A549 (cell line): ENCODE measurements at regions not wholly inside any gene's neighbourhood (a gene's known extent, or its start where the extent isn't known, plus 50 kb on each side); places are given as distances from the start of the nearest gene placed in this dataset.
A peak's percentile ranks its signal among the peaks of the same experiment; 100 is the strongest.

Source experiments
- ATAC-seq, 2 experiments: fragments of 200-7000 bp in 1 of 2; fragments of >200 bp in 1 of 2; cut with Nextera tagmentation in 1 of 2; cut with Tn5 transposase in 1 of 2; 3 replicates each; pipeline versions ENCODE4 v1.8.0 to v1.9.1; 2018 to 2020; ENCODE audit warnings: mild to moderate bottlenecking in 1 of 2, moderate library complexity in 1 of 2
- CTCF ChIA-PET: fragments of 300-600 bp; sonication (Branson Sonifier 250); formaldehyde crosslinking; extraction: SDS; loops from one replicate; lab custom pipeline; 2021; ENCODE audit warnings: antibody characterized with exemption, inconsistent platforms; lab: Yijun Ruan, JAX
- POLR2A ChIA-PET: fragments of 350-600 bp; formaldehyde crosslinking; extraction: SDS; loops from one replicate; lab custom pipeline; 2021; ENCODE audit warnings: antibody characterized with exemption, inconsistent platforms; lab: Yijun Ruan, JAX
- DNase-seq, 2 experiments: peaks; one replicate each; pipeline versions ENCODE4 v3.0.0 to v3.0.0-alpha.2; 2011 to 2016; ENCODE audit warnings: low read depth in 1 of 2, low spot score in 1 of 2
- FAIRE-seq: peaks from 2 replicates; lab custom pipeline; 2011; peaks lifted over from hg19 to GRCh38; lab: Jason Lieb, UNC
- H3K27ac ChIP-seq, 2 experiments: fragments of >200 bp; sonication (Bioruptor Twin); formaldehyde crosslinking; 3 replicates each; pipeline ENCODE4 v1.5.1; 2016 to 2017
- H3K4me1 ChIP-seq: fragments of >200 bp; sonication (Bioruptor Twin); formaldehyde crosslinking; 3 replicates; pipeline ENCODE4 v1.6.1; 2016
- H3K4me2 ChIP-seq: fragments of >200 bp; sonication (Bioruptor Twin); formaldehyde crosslinking; 3 replicates; pipeline ENCODE4 v1.6.1; 2016
- H3K4me3 ChIP-seq: fragments of >200 bp; sonication (Bioruptor Twin); formaldehyde crosslinking; 3 replicates; pipeline ENCODE4 v1.5.1; 2016
- H3K9me3 ChIP-seq: fragments of >200 bp; sonication (Bioruptor Twin); formaldehyde crosslinking; 3 replicates; pipeline ENCODE4 v1.6.1; 2016
- ATOH8 ChIP-seq: fragments of 250-450 bp; sonication (Bioruptor Pico); IDR thresholded peaks from 2 replicates; pipeline ENCODE4 v1.5.0; 2020; ENCODE audit warnings: low read depth, mild to moderate bottlenecking, moderate library complexity
- BCL3 ChIP-seq: fragments of >200 bp; sonication (Bioruptor Twin); formaldehyde crosslinking; IDR thresholded peaks from 3 replicates; pipeline ENCODE4 v1.6.1; 2016
- BHLHE40 ChIP-seq: IDR thresholded peaks from 2 replicates; pipeline ENCODE4 v1.6.1; 2012; ENCODE audit warnings: low read depth, low read length, inconsistent platforms
- CBX2 ChIP-seq: fragments of 200-600 bp; sonication (generic); IDR thresholded peaks from 2 replicates; pipeline ENCODE4 v1.6.1; 2016; ENCODE audit warnings: low read depth, mild to moderate bottlenecking, borderline replicate concordance
- CEBPB ChIP-seq, 2 experiments: fragments of >200 bp in 1 of 2; sonication (Bioruptor Twin) in 1 of 2; formaldehyde crosslinking in 1 of 2; IDR thresholded peaks; 2 replicates each; pipeline ENCODE4 v1.6.1; 2012 to 2016
- E2F6 ChIP-seq: IDR thresholded peaks from 2 replicates; pipeline ENCODE4 v1.6.1; 2012; ENCODE audit warnings: low read depth, borderline replicate concordance
- ELK1 ChIP-seq: fragments of 150-350 bp; IDR thresholded peaks from 2 replicates; pipeline ENCODE4 v1.6.1; 2014; ENCODE audit warnings: low read depth, mild to moderate bottlenecking, low read length
- FOSL2 ChIP-seq, 2 experiments: fragments of 450-650 bp in 1 of 2; fragments of >200 bp in 1 of 2; sonication (Bioruptor Twin) in 1 of 2; formaldehyde crosslinking; IDR thresholded peaks; 2 replicates each; pipeline versions ENCODE4 v1.5.0 to v1.6.1; 2016 to 2020; ENCODE audit warnings: mild to moderate bottlenecking in 1 of 2, moderate library complexity in 1 of 2
- HDAC2 ChIP-seq: fragments of 200-600 bp; sonication (generic); IDR thresholded peaks from 2 replicates; pipeline ENCODE4 v1.6.1; 2016
- HMGXB4 ChIP-seq: fragments of 250-450 bp; sonication (Bioruptor Pico); IDR thresholded peaks from 2 replicates; pipeline ENCODE4 v1.5.0; 2021; ENCODE audit warnings: mild to moderate bottlenecking, moderate library complexity, borderline replicate concordance
- HOXB5 ChIP-seq: fragments of 250-450 bp; sonication (Bioruptor Pico); IDR thresholded peaks from 2 replicates; pipeline ENCODE4 v1.5.0; 2020; ENCODE audit warnings: mild to moderate bottlenecking, moderate library complexity
- MAZ ChIP-seq: fragments of 150-350 bp; IDR thresholded peaks from 2 replicates; pipeline ENCODE4 v1.6.1; 2014; ENCODE audit warnings: antibody characterized with exemption, low read depth, low read length, borderline replicate concordance
- MYC ChIP-seq: IDR thresholded peaks from 2 replicates; pipeline ENCODE4 v1.6.1; 2012; ENCODE audit warnings: mild to moderate bottlenecking, inconsistent platforms, low read length, improper control_type of control experiment, borderline replicate concordance
- NFE2L2 ChIP-seq: fragments of 150-350 bp; conservative IDR thresholded peaks from 2 replicates; pipeline ENCODE4 v1.6.1; 2014; ENCODE audit warnings: low read length
- NR3C1 ChIP-seq: fragments of >200 bp; sonication (Bioruptor Twin); formaldehyde crosslinking; IDR thresholded peaks from 3 replicates; pipeline ENCODE4 v1.6.1; 2017
- PBX3 ChIP-seq: IDR thresholded peaks from 2 replicates; pipeline ENCODE4 v1.6.1; 2012
- POLR2A ChIP-seq: IDR thresholded peaks from 2 replicates; pipeline ENCODE4 v1.6.1; 2012; ENCODE audit warnings: mild to moderate bottlenecking, low read length
- RCOR1 ChIP-seq: fragments of 150-350 bp; IDR thresholded peaks from 2 replicates; pipeline ENCODE4 v1.6.1; 2014; ENCODE audit warnings: antibody characterized with exemption, low read length, low read depth
- RFX5 ChIP-seq: fragments of 450-650 bp; IDR thresholded peaks from 2 replicates; pipeline ENCODE4 v1.7.1; 2014; ENCODE audit warnings: antibody characterized with exemption, mild to moderate bottlenecking, moderate library complexity
- RNF2 ChIP-seq: fragments of 200-600 bp; sonication (generic); IDR thresholded peaks from 2 replicates; pipeline ENCODE4 v1.6.1; 2016; ENCODE audit warnings: low read depth, mild to moderate bottlenecking, antibody characterized with exemption, moderate library complexity, borderline replicate concordance
- WGBS: methylation state at CpG from one replicate; pipeline ENCODE4 v1.1.6; 2017; ENCODE audit errors: missing lambda C conversion rate; 5-methylcytosine and 5-hydroxymethylcytosine counted together
- TF ChIP-seq, protein P1 (sequence below): fragments of 200-600 bp; sonication (generic); IDR thresholded peaks from 2 replicates; pipeline ENCODE4 v1.6.1; 2016; ENCODE audit warnings: antibody characterized with exemption, mild to moderate bottlenecking, moderate library complexity

- WGBS = 74% methylated on average over 7 of the region's 13 CpGs
- peak; percentile 42 to 49; a peak in 2 of 6 replicates for ATAC-seq
- DNase-seq = peak in 1 of 2 experiments; percentile 12
- Histone ChIP-seq H3K4me2 (no peak overlapping the region), H3K4me3 (no peak overlapping the region), H3K27ac (0 out of 6 replicates have a peak overlapping the region, but pooled peaks of 1 of the 2 experiments have one; percentile 41), H3K4me1 (no peaks in the 10 kb centered on the region), H3K9me3 (no peaks in the 10 kb centered on the region)
- no peak for FAIRE-seq
- TF ChIP-seq NR3C1 = no peak
- TF ChIP-seq PBX3 = no peak
- ChIA-PET POLR2A (no interaction called here), CTCF (no interaction called here)
Measured at GRCh38 chr22:27580311-27580897, 221.2 kb downstream of the MN1 start.

GRCh38 chr22:27581236-27581635 lies 220.3 kb downstream of the MN1 start:
- no peaks in the 10 kb centered on the region for H3K4me1 ChIP-seq
- CTCF ChIA-PET = no interaction called here
- H3K9me3 ChIP-seq = no peaks in the 10 kb centered on the region
- DNase-seq = no peak
- POLR2A ChIA-PET = no interaction called here
- H3K4me3 ChIP-seq = no peak overlapping the region
- no peak for ATAC-seq
- no peak overlapping the region for H3K27ac ChIP-seq
- no peak for FAIRE-seq
- TF ChIP-seq MYC = no peak
- TF ChIP-seq RFX5 = no peak
- no peak for TF ChIP-seq HDAC2
- no peak for TF ChIP-seq RCOR1
- no peak for TF ChIP-seq HOXB5 (CRISPR knock-in tag)
- TF ChIP-seq CBX2 = no peak
- TF ChIP-seq NR3C1 = no peak
- no peak for TF ChIP-seq CEBPB (IDR thresholded peaks at IDR 0.05)
- TF ChIP-seq ATOH8 (CRISPR knock-in tag) = no peak
- TF ChIP-seq ELK1 = no peak
- no peak for TF ChIP-seq RNF2
- no peak for TF ChIP-seq NFE2L2
- TF ChIP-seq MAZ = no peak
- no peak for TF ChIP-seq BHLHE40
- H3K4me2 ChIP-seq = no peak overlapping the region
- WGBS = 84% methylated on average over 7 of the region's 8 CpGs

DNA sequence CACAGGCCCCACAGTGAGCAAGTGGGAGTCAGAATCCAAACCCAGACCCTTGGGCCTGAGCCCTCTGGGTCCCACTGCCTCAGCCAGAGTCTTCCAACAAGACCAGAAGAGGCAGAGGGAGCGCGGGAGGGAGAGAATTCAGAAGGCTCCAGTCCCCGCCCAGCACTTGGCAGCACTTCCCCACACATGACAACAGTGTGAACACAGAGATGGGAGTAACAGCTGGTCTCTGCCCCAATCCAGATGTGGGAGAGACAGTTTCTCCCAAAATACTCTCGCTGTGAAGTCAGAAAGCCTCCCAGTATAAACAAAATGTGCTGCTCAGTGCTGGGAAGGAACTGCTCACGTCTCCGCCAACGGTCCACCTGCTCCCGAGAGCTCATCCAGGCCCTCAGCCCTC lies 219.9 kb downstream of the MN1 start:
- CTCF ChIA-PET = no interaction called here
- WGBS = 89% methylated on average over 7 of the region's 8 CpGs
- Histone ChIP-seq H3K9me3 (no peaks in the 10 kb centered on the region), H3K4me1 (no peaks in the 10 kb centered on the region), H3K4me2 (no peak overlapping the region), H3K4me3 (no peak overlapping the region), H3K27ac (no peak overlapping the region)
- DNase-seq (no peak), ATAC-seq (no peak), FAIRE-seq (no peak)
- POLR2A ChIA-PET = no interaction called here
- TF ChIP-seq POLR2A (no peak), MYC (no peak), RFX5 (no peak), FOSL2 (IDR thresholded peaks at IDR 0.05) (no peak), FOSL2 (CRISPR knock-in tag; IDR thresholded peaks at IDR 0.05) (no peak), E2F6 (no peak), NR3C1 (no peak), BCL3 (no peak), RNF2 (no peak), HMGXB4 (CRISPR knock-in tag) (no peak)
- TF ChIP-seq, protein P1, sequence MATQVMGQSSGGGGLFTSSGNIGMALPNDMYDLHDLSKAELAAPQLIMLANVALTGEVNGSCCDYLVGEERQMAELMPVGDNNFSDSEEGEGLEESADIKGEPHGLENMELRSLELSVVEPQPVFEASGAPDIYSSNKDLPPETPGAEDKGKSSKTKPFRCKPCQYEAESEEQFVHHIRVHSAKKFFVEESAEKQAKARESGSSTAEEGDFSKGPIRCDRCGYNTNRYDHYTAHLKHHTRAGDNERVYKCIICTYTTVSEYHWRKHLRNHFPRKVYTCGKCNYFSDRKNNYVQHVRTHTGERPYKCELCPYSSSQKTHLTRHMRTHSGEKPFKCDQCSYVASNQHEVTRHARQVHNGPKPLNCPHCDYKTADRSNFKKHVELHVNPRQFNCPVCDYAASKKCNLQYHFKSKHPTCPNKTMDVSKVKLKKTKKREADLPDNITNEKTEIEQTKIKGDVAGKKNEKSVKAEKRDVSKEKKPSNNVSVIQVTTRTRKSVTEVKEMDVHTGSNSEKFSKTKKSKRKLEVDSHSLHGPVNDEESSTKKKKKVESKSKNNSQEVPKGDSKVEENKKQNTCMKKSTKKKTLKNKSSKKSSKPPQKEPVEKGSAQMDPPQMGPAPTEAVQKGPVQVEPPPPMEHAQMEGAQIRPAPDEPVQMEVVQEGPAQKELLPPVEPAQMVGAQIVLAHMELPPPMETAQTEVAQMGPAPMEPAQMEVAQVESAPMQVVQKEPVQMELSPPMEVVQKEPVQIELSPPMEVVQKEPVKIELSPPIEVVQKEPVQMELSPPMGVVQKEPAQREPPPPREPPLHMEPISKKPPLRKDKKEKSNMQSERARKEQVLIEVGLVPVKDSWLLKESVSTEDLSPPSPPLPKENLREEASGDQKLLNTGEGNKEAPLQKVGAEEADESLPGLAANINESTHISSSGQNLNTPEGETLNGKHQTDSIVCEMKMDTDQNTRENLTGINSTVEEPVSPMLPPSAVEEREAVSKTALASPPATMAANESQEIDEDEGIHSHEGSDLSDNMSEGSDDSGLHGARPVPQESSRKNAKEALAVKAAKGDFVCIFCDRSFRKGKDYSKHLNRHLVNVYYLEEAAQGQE = no peak
